ENCODE measurements at regions not wholly inside any gene's neighbourhood (a gene's known extent, or its start where the extent isn't known, plus 50 kb on each side); places are given as distances from the start of the nearest gene placed in this dataset.

DNA sequence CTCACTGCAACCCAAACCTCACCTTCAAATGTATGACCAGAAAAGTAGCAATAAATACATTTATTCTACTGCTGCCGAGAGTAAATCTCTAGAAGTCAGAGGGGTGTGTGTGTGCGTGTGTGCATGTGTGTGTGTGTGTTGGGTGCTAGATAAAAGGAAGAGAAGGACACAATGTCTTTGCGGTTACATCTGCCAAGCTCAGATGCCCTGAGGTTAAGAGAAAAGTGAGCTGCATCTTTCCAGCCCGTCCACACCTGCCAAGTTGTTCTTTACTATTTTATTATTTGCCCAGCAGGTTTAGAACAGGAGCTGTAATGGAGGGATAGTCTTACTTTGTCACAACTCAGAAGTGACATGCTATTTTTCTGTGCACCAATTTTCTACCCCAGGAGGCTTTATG lies 54.5 kb upstream of the ANKFN1 start:
- TF ChIP-seq CBX5 (IDR thresholded peaks at IDR 0.05; ENCODE audit: low read depth, low read length) (no peak), SP1 (IDR thresholded peaks at IDR 0.05; ENCODE audit: low read depth, low read length) (no peak), EZH2 (IDR thresholded peaks at IDR 0.05; ENCODE audit: low read depth, low read length, severe bottlenecking) (no peak), RNF2 (IDR thresholded peaks at IDR 0.05; ENCODE audit: borderline replicate concordance, low read depth, low read length, missing control alignments, poor library complexity, severe bottlenecking) (no peak), CEBPB (IDR thresholded peaks at IDR 0.05; ENCODE audit: low read depth, low read length) (no peak), POLR2A (IDR thresholded peaks at IDR 0.05; ENCODE audit: control extremely low read depth in 1 of 2, low read depth in 2 of 2, low read length in 2 of 2) (no peak), POLR2AphosphoS5 (IDR thresholded peaks at IDR 0.05; ENCODE audit: low read depth, low read length) (no peak), BRCA1 (IDR thresholded peaks at IDR 0.05; ENCODE audit: low read depth, low read length) (no peak), GABPA (IDR thresholded peaks at IDR 0.05; ENCODE audit: borderline replicate concordance, insufficient read depth, low read length) (no peak)
- TF ChIP-seq, protein P1, sequence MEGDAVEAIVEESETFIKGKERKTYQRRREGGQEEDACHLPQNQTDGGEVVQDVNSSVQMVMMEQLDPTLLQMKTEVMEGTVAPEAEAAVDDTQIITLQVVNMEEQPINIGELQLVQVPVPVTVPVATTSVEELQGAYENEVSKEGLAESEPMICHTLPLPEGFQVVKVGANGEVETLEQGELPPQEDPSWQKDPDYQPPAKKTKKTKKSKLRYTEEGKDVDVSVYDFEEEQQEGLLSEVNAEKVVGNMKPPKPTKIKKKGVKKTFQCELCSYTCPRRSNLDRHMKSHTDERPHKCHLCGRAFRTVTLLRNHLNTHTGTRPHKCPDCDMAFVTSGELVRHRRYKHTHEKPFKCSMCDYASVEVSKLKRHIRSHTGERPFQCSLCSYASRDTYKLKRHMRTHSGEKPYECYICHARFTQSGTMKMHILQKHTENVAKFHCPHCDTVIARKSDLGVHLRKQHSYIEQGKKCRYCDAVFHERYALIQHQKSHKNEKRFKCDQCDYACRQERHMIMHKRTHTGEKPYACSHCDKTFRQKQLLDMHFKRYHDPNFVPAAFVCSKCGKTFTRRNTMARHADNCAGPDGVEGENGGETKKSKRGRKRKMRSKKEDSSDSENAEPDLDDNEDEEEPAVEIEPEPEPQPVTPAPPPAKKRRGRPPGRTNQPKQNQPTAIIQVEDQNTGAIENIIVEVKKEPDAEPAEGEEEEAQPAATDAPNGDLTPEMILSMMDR (IDR thresholded peaks at IDR 0.05; ENCODE audit: control extremely low read depth in 1 of 3, insufficient read depth in 1 of 3, low read depth in 1 of 3, low read length in 3 of 3): no peak
- TF ChIP-seq, protein P2, sequence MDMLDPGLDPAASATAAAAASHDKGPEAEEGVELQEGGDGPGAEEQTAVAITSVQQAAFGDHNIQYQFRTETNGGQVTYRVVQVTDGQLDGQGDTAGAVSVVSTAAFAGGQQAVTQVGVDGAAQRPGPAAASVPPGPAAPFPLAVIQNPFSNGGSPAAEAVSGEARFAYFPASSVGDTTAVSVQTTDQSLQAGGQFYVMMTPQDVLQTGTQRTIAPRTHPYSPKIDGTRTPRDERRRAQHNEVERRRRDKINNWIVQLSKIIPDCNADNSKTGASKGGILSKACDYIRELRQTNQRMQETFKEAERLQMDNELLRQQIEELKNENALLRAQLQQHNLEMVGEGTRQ (IDR thresholded peaks at IDR 0.05; ENCODE audit: low read length): no peak
